AG04450 (cell line): ENCODE measurements at regions not wholly inside any gene's neighbourhood (a gene's known extent, or its start where the extent isn't known, plus 50 kb on each side); places are given as distances from the start of the nearest gene placed in this dataset.
"Not testable (repeated sequence)": the region's sequence is repeated elsewhere in the genome, so short reads cannot be mapped to it uniquely, and the experiment has no call there.

ENCODE experiments used
- CTCF ChIA-PET: fragments of 300-600, 350-600 bp; formaldehyde crosslinking; extraction: SDS; loops from one replicate; lab custom pipeline; 2022; ENCODE audit warnings: antibody characterized with exemption, inconsistent platforms; lab: Charles Lee
- POLR2A ChIA-PET: fragments of 350-600 bp; formaldehyde crosslinking; extraction: SDS; loops from one replicate; lab custom pipeline; 2021; ENCODE audit warnings: antibody characterized with exemption, inconsistent platforms; lab: Yijun Ruan, JAX
- DNase-seq: peaks from one replicate; pipeline ENCODE4 v3.0.0-alpha.2; 2011; ENCODE audit warnings: low read depth, low spot score
- H3K27ac ChIP-seq: one replicate; pipeline ENCODE4 v1.5.1; 2012; ENCODE audit warnings: low read depth, low read length, control low read depth
- H3K27me3 ChIP-seq: one replicate; pipeline ENCODE4 v1.6.0; 2012; ENCODE audit warnings: low read length; ENCODE audit not compliant: control insufficient read depth, insufficient read depth
- H3K4me3 ChIP-seq: 2 replicates; pipeline ENCODE4 v1.5.1; 2011; ENCODE audit warnings: mild to moderate bottlenecking, low read depth, low read length, control low read depth
- H3K9me3 ChIP-seq: 2 replicates; pipeline ENCODE4 v1.5.1; 2012; ENCODE audit warnings: low read length; ENCODE audit not compliant: control insufficient read depth, insufficient read depth
- CTCF ChIP-seq: IDR thresholded peaks from 2 replicates; pipeline ENCODE4 v1.5.1; 2011; ENCODE audit warnings: low read depth, low read length, control low read depth, inconsistent platforms

- POLR2A ChIA-PET, result no interaction called here
Observed at GRCh38 chr17:53462393-53462811, 360.3 kb upstream of the KIF2B start.

DNA sequence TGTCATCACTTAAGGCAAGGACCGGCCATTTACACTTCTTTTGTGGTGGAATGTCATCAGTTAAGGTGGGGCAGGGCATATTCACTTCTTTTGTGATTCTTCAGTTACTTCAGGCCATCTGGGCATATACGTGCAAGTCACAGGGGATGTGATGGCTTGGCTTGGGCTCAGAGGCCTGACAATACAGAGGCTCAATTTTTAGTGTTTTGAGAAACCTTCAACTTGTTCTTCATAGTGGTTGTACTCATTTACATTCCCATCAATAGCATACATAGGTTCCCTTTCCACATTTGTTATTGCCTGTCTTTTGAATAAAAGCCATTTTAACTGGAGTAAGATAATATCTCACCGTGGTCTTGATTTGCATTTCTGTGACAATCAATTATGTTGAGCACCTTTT lies 366.8 kb upstream of the KIF2B start:
- CTCF ChIA-PET, H3K4me3 ChIP-seq, H3K27me3 ChIP-seq, DNase-seq, H3K27ac ChIP-seq, POLR2A ChIA-PET: not testable (repeated sequence)
- peaks cover 10% of the 10 kb centered on the region for H3K9me3 ChIP-seq

More at GRCh38 chr17:53462393-53462811, 360.3 kb upstream of the KIF2B start:
- Histone ChIP-seq H3K9me3 (peaks cover 9% of the 10 kb centered on the region), H3K4me3 (no peak overlapping the region), H3K27ac (no peak overlapping the region), H3K27me3 (no peaks in the 10 kb centered on the region)
- no peak for TF ChIP-seq CTCF
- no peak for DNase-seq
- CTCF ChIA-PET, result no interaction called here

GRCh38 chr17:53454337-53454736 lies 368.4 kb upstream of the KIF2B start:
- Histone ChIP-seq H3K9me3 (peaks cover 10% of the 10 kb centered on the region), H3K4me3 (no peak overlapping the region), H3K27ac (no peak overlapping the region), H3K27me3 (no peaks in the 10 kb centered on the region)
- DNase-seq, result no peak
- ChIA-PET POLR2A (no interaction called here), CTCF (no interaction called here)
- no peak for TF ChIP-seq CTCF

- ChIA-PET POLR2A (no interaction called here), CTCF (no interaction called here)
- no peak overlapping the region for H3K4me3 ChIP-seq
Observed at GRCh38 chr17:53449324-53449723, 373.4 kb upstream of the KIF2B start.

GRCh38 chr17:53428913-53429312 lies 393.8 kb upstream of the KIF2B start:
- peaks cover 7% of the 10 kb centered on the region for H3K9me3 ChIP-seq
- TF ChIP-seq CTCF, result no peak
- CTCF ChIA-PET, result no interaction called here
- H3K4me3 ChIP-seq, result no peak overlapping the region
- no peak overlapping the region for H3K27ac ChIP-seq
- POLR2A ChIA-PET, result no interaction called here
- no peak for DNase-seq
- no peaks in the 10 kb centered on the region for H3K27me3 ChIP-seq

More at GRCh38 chr17:53449324-53449723, 373.4 kb upstream of the KIF2B start:
- H3K9me3 ChIP-seq, result no peaks in the 10 kb centered on the region
- no peak for DNase-seq
- no peak overlapping the region for H3K27ac ChIP-seq
- TF ChIP-seq CTCF, result no peak
- H3K27me3 ChIP-seq, result no peaks in the 10 kb centered on the region

GRCh38 chr17:53426505-53426904 lies 396.2 kb upstream of the KIF2B start:
- POLR2A ChIA-PET, result no interaction called here
- Histone ChIP-seq H3K9me3 (peaks cover 7% of the 10 kb centered on the region; the same call in 1 of the 2 replicates), H3K4me3 (no peak overlapping the region), H3K27ac (no peak overlapping the region), H3K27me3 (no peaks in the 10 kb centered on the region)
- no peak for DNase-seq
- CTCF ChIA-PET, result no interaction called here
- TF ChIP-seq CTCF, result no peak
